GM19023 (cell line): ENCODE measurements at regions not wholly inside any gene's neighbourhood (a gene's known extent, or its start where the extent isn't known, plus 50 kb on each side); places are given as distances from the start of the nearest gene placed in this dataset.

Experiments
- ATAC-seq: cut with Tn5 transposase; IDR thresholded peaks from one replicate; pipeline ENCODE4 v1.9.1; 2021; ENCODE audit warnings: mild to moderate bottlenecking, moderate library complexity; ENCODE audit not compliant: unreplicated experiment

DNA sequence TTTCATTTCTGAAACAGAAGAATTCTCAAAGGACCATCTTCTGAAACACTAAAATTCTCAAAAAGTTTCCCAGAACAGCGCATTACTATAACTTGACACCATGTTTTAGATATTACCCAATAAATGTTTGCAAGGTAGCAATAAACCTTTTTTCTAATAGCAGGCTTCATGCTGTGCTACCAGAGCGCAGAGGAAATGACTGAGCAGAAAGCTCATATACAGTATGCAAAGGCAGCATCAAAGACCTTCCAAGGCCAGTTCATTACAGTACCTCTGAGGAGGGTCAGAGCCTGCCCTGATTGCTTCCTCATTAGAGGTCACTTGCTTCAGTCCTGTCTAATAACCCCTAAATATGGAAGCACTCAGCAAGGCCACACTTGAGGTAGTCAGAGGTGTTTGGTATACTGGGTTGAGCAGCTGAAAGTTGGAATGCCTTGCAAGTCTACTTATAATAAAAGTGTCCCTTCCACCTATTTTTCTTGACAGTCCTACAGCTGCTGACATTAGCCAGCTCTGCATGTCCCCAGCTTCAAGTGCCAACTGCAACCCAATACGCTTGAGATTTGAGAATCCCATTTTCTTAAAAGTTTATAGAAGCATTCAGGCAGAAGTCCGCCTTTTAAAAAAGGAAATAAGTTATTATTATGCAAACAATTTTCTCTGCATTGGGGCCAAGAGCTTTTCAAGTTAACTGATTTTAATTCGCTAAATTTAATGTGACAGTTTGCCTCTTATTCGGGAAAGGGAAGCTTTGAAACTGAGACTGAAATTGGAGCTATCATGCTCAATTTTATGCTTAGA is 207.2 kb downstream of the ZC3H11B start:
- no peak for ATAC-seq

- no peak for ATAC-seq
Observed at GRCh38 chr1:219404629-219405028, 208.3 kb downstream of the ZC3H11B start.

- ATAC-seq: no peak
Observed at GRCh38 chr1:219402925-219403324, 210.0 kb downstream of the ZC3H11B start.

GRCh38 chr1:219401724-219402625 is 210.9 kb downstream of the ZC3H11B start:
- ATAC-seq: no peak

DNA sequence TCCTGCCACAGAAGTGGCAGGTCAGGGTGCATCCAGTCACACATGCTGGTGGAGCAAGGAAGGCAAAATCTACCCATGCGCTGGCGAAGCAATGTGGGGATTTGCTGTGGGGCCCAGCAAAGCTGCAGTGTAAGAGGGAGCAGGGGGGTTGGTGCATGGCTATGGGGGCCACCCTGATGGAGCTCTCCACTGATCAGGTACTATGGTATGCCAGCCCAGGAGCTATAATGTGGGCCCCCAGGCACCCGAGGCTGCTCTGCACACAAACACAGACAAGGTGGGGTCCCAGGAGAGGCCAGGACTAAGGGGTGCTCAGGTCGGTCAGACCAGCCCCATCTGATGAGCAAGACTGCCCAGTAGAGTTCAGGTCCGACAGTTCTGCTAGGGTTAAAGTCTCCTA is 213.5 kb downstream of the ZC3H11B start:
- ATAC-seq: no peak

DNA sequence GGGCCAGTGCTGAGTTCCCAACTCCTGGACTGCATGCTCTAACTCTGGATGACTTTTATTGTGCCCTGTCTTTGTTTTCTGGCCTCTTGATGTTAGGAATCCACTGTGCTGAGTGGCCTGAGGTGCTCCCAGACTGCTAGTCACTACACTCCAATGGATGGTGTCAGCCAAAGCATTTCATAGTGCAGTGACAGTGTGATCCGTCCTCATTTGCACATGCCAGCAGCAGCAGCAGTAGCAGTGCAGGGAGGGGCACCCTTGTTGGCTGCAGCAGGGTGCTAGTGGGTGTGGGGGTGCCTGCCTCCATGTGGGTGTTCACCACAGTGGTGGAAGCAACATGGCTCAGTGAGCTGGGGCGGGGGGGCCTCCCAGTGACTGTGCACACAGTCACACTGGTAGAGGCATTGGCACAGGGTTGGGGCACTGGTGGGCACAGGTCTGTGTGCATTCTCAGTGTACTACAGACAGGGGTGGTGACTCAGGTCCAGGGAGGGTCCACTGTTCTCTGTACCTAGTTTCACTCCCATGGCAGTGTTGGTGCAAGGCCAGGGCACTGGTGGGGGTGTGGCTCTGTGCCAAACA is 214.0 kb downstream of the ZC3H11B start:
- ATAC-seq: no peak

- ATAC-seq: no peak
Observed at GRCh38 chr1:219397511-219397910, 215.4 kb downstream of the ZC3H11B start.

DNA sequence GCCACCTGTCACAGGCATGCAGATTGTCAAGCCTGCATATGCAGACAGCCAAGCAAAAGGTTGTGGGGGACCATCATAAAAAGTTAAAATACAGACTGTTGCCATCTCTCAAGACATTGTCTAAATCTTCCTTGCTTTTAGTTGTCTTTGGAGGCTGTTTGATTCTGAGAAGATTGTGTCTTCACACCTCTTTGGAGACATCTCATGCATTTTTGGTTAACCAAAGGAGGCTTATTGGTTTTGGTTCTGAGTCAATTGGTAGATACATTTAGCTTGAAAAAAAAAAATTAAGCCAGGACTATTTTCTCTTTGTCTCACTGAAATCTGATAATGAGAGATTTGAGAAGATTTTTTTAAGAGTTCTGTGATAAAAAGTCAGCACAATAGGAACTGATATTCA is 217.6 kb downstream of the LYPLAL1 start:
- no peak for ATAC-seq

GRCh38 chr1:219387211-219387610 is 213.5 kb downstream of the LYPLAL1 start:
- ATAC-seq: no peak

DNA sequence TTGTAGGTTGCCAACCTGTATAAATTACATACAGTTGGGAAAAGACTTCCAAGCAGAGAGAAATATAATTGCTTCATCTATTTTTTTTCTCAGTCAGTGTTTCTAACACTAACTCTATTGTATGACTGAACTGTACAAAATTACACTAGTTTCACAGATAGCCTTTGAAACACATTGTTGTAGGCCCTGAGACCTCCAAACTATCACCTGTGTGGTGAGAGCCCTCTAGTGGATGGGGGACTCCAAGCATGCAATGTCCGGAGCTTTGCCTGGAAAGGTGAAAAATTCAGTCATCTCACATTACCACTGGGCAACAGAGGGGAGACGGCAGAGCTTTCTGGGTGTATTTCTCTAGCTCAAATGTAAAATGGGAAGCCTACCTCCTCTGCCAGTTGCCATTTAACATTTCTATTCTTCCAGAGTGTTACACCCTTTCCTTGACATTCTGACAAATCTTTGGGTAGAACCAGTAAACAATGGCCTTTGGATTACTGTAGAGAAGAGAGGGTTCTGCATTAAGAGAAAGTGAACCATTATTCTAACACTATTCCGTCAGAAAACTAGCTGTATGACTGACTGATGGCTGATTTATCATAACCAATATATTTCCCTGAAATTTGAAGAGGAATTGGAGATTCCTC is 212.2 kb downstream of the LYPLAL1 start:
- ATAC-seq: peak; percentile 92

- ATAC-seq: no peak
Observed at GRCh38 chr1:219383281-219383680, 209.6 kb downstream of the LYPLAL1 start.

DNA sequence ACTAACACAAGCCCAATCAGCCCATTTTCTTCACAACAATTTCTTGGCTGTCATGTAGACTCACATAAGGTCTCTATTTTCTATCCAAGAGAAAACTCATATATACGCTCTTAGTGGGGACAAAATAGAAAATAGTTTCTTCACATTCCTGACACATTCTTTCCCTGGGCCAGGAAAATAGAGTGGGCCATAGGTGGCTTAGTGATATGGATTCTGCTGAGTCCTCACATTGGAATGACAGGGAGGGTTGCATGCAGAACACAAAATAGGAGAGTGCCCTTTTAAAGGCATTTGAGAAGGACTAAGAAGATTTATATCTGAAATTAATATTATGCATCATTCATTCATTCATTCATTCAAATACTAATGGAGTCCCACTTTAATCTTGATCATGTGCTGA is 207.7 kb downstream of the LYPLAL1 start:
- ATAC-seq: no peak

- no peak for ATAC-seq
Observed at GRCh38 chr1:219380463-219380862, 206.8 kb downstream of the LYPLAL1 start.

DNA sequence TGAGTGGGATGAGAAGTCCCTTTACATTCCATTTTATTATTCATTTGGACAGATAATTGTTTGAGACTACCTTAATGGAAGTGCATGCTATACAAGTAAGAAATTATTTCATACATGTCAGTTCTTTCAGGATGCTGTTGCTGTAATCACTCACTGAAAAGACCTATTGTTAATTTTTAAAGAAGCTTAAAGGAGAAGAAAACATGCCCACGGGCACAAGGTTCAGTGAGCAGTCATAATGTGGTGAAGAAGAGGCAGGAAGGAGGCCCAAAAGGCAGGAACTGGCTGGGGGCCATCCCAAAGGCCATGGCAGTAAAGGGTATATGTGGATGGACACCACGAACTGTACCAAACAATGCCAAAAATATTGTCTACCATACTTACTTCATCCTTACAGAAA is 206.0 kb downstream of the LYPLAL1 start:
- ATAC-seq: no peak

- ATAC-seq: no peak
Observed at GRCh38 chr1:219374636-219375035, 201.0 kb downstream of the LYPLAL1 start.

DNA sequence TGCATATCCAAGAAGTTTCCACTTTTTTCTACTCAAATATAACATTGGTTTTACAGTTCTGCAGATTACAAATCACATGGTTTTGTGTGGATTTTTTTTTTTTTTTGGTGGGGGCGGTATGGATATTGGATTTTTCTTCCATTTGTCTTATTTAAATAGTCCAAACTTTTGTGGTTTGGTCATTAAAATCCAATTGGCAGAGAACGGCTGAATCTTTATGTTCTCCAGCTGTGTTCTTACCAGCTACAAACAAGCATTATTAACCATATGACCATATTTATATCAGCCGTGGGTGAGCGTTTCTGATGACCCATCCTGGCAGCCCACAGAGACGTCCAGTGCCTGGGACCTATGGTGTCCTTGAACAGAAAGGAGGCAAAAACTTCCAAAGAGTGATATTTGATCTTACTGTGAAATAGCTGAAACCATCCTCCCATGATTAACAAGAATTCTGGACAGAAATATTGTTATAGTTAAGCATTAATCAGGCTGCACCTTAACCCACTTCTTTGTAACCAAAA is 200.4 kb downstream of the LYPLAL1 start:
- no peak for ATAC-seq

DNA sequence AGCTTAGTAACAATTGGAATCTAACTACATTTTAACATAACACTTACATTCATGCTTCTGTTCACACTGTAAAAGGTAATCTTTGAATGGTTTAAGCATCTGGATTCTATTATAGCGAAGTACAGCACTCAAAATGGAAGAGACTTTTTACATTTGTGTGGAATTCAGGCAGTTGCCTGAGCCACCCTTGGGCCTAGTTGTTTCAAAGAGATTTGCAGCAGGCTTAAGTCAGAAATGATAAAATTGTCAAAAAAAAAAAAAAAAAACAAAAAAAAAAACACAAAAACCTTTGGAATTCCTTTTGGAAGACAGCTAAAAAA is 199.9 kb downstream of the LYPLAL1 start:
- no peak for ATAC-seq

GRCh38 chr1:219372916-219373615 is 199.4 kb downstream of the LYPLAL1 start:
- ATAC-seq: no peak

DNA sequence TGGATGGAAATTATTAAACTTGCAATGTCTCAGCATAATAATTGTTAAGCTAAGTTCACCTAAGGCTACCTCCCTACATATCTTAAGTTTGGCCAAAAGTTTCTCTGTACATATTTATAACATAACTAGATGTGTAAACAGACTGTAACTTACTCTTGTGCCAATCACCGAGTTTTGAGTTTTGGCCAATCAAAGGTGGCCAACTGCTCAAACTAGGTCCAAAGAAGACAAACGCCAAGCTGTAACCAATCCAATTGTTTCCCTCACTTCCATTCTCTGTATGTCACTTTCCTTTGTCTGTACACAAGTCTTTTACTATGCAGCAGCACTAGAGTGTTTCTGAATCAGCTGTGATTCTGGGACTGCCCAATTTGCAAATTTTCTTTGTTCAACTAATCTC is 197.8 kb downstream of the LYPLAL1 start:
- ATAC-seq: no peak

DNA sequence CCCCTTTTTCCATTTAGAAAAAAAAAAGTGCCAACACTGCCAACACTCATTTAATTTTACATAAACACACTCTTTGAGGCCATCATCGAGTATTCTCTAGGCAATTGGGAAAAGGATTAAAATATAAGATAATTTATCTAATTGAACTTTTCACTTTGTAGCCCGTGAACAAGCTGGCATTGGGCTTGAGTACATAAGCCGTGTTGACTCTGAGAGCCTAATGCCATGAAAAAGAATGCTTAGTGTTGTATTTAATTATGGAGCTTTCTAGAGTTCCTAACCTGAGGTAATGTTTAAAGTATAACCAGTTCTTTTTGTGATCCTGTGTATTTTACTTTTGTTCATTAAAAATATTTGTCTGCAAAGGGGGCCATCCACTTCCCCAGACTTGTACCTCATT is 193.8 kb downstream of the LYPLAL1 start:
- ATAC-seq: no peak

DNA sequence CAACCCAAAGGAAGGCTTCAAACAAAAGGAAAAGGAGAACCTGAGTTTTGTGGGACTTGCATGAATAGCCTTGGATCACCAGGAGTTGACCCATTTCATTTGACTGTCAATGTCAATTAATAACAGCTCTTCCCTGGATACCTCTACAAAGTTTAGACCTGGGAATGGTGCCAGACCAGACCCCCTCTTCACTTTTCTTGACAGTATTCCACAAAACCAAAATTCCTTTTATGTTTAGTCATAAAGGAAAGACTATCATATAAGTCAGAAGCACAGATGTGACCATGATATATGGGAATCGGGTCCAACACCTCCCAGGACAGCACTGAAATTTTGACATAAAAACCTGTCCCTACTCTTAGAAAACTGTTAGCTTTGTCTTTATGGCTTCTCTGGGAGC is 191.8 kb downstream of the LYPLAL1 start:
- no peak for ATAC-seq
